Loucy (cell line): ENCODE measurements at regions not wholly inside any gene's neighbourhood (a gene's known extent, or its start where the extent isn't known, plus 50 kb on each side); places are given as distances from the start of the nearest gene placed in this dataset.

Experiments used
- EZH2phosphoT487 ChIP-seq: fragments of 200-600 bp; IDR thresholded peaks from 2 replicates; pipeline ENCODE4 v1.6.1; 2018; ENCODE audit warnings: antibody characterized with exemption, mild to moderate bottlenecking, moderate library complexity, borderline replicate concordance
- TF ChIP-seq, protein P1 (sequence below): fragments of 200-600 bp; sonication (generic); conservative IDR thresholded peaks from 2 replicates; pipeline ENCODE4 v1.5.1; 2014; ENCODE audit warnings: mild to moderate bottlenecking, antibody characterized with exemption, low read length

DNA sequence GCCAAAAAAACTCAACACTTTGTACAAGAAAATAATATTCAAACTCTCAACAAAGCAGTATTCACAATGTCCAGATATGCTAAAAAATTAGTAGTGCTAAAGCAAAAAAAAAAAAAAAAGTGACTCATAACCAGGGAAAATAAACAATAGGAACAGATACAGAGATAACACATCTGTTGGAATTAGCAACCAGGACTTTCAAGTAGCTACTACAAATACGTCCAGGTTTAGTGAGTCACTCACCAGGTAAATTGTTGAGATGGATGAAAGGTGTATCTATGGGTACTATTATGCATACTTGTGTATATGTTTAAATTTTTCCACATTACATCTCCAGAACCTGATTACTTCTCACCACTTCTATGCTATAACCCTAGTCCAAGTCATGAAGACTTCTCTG, 144.8 kb upstream of the SLC35F3 start:
- TF ChIP-seq, protein P1, sequence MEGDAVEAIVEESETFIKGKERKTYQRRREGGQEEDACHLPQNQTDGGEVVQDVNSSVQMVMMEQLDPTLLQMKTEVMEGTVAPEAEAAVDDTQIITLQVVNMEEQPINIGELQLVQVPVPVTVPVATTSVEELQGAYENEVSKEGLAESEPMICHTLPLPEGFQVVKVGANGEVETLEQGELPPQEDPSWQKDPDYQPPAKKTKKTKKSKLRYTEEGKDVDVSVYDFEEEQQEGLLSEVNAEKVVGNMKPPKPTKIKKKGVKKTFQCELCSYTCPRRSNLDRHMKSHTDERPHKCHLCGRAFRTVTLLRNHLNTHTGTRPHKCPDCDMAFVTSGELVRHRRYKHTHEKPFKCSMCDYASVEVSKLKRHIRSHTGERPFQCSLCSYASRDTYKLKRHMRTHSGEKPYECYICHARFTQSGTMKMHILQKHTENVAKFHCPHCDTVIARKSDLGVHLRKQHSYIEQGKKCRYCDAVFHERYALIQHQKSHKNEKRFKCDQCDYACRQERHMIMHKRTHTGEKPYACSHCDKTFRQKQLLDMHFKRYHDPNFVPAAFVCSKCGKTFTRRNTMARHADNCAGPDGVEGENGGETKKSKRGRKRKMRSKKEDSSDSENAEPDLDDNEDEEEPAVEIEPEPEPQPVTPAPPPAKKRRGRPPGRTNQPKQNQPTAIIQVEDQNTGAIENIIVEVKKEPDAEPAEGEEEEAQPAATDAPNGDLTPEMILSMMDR, result no peak
- no peak for TF ChIP-seq EZH2phosphoT487
